DOHH2 (cell line): ENCODE measurements at regions not wholly inside any gene's neighbourhood (a gene's known extent, or its start where the extent isn't known, plus 50 kb on each side); places are given as distances from the start of the nearest gene placed in this dataset.

Experiments used
- H3F3A ChIP-seq: fragments of 200-600 bp; sonication (generic), shearing (Covaris generic); 2 replicates; pipeline ENCODE4 v1.6.0; 2016; ENCODE audit warnings: antibody characterized with exemption, mild to moderate bottlenecking; ENCODE audit not compliant: control insufficient read depth, insufficient read depth
- H3K27ac ChIP-seq: fragments of 200-600 bp; sonication (generic); 2 replicates; pipeline ENCODE4 v1.5.1; 2014; ENCODE audit warnings: low read depth, mild to moderate bottlenecking, low read length, moderate library complexity
- H3K27me3 ChIP-seq: fragments of 200-600 bp; sonication (generic); 2 replicates; pipeline ENCODE4 v1.6.1; 2014; ENCODE audit warnings: mild to moderate bottlenecking, low read length, mixed read lengths; ENCODE audit not compliant: control insufficient read depth
- H3K36me3 ChIP-seq: fragments of 200-600 bp; sonication (generic); 2 replicates; pipeline ENCODE4 v1.6.1; 2014; ENCODE audit warnings: mild to moderate bottlenecking, low read length, moderate library complexity, mixed read lengths; ENCODE audit not compliant: control insufficient read depth
- H3K4me1 ChIP-seq: fragments of 200-600 bp; sonication (generic); 2 replicates; pipeline ENCODE4 v1.6.1; 2014; ENCODE audit warnings: mild to moderate bottlenecking, low read length, mixed read lengths; ENCODE audit not compliant: control insufficient read depth
- H3K4me2 ChIP-seq: fragments of 200-600 bp; sonication (generic); 2 replicates; pipeline ENCODE4 v1.6.0; 2014; ENCODE audit warnings: mild to moderate bottlenecking, low read length, moderate library complexity
- H3K4me3 ChIP-seq: fragments of 200-600 bp; sonication (generic); 2 replicates; pipeline ENCODE4 v1.5.1; 2014; ENCODE audit warnings: mild to moderate bottlenecking, low read length, mixed read lengths
- H3K79me2 ChIP-seq: fragments of 200-600 bp; sonication (generic); 2 replicates; pipeline ENCODE4 v1.6.1; 2014; ENCODE audit warnings: mild to moderate bottlenecking, low read length, mixed read lengths; ENCODE audit not compliant: control insufficient read depth
- H3K9me2 ChIP-seq: fragments of 200-600 bp; sonication (generic); replicated peaks from 2 replicates; pipeline ENCODE4 v1.6.1; 2014; ENCODE audit warnings: mild to moderate bottlenecking, low read length, mixed read lengths; ENCODE audit not compliant: control insufficient read depth
- H3K9me3 ChIP-seq: fragments of 200-600 bp; sonication (generic); 2 replicates; pipeline ENCODE4 v1.6.1; 2014; ENCODE audit warnings: antibody characterized with exemption, low read length, mixed read lengths; ENCODE audit not compliant: control insufficient read depth, insufficient read depth
- H4K20me1 ChIP-seq: fragments of 200-600 bp; sonication (generic); 2 replicates; pipeline ENCODE4 v1.6.0; 2014; ENCODE audit warnings: low read depth, mild to moderate bottlenecking, antibody characterized with exemption, low read length, moderate library complexity; ENCODE audit not compliant: control insufficient read depth, insufficient read depth
- EZH2phosphoT487 ChIP-seq: fragments of 200-600 bp; sonication (generic); IDR thresholded peaks from 2 replicates; pipeline ENCODE4 v1.6.1; 2017; ENCODE audit warnings: borderline replicate concordance, mild to moderate bottlenecking, antibody characterized with exemption, low read length, moderate library complexity, mixed read lengths
- TF ChIP-seq, protein P1 (sequence below): fragments of 200-600 bp; sonication (generic); IDR thresholded peaks from one replicate; pipeline ENCODE4 v1.5.1; 2014; ENCODE audit warnings: antibody characterized with exemption, mild to moderate bottlenecking, low read depth, low read length; ENCODE audit not compliant: poor library complexity, severe bottlenecking

DNA sequence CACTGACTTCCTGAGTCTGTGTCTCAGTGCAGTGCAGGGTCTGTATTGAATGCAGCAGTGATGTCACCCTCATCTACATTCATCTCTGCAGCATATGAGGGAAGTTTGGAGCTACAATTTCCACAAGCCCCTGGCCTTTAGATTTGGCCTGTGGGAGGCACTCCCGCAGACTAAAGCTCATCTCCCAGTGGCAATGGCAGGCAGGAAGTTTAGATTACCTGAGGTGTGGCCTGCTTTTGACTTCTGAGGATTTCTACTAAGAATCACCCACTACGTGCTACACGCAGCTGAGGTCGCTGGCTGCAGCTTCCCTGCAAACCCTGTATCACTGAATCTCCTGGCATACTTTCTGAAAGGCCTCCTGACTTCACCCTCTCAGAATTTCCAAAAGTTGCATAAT is 202.2 kb upstream of the PRKD1 start:
- H3K27me3 ChIP-seq: no peaks in the 10 kb centered on the region
- H3K4me3 ChIP-seq: no peak overlapping the region
- no peaks in the 10 kb centered on the region for H3K4me1 ChIP-seq
- no peaks in the 10 kb centered on the region for H3K9me3 ChIP-seq
- no peaks in the 10 kb centered on the region for H3F3A ChIP-seq
- H3K27ac ChIP-seq: no peak overlapping the region
- no peaks in the 10 kb centered on the region for H3K79me2 ChIP-seq
- no peaks in the 10 kb centered on the region for H3K36me3 ChIP-seq
- TF ChIP-seq, protein P1, sequence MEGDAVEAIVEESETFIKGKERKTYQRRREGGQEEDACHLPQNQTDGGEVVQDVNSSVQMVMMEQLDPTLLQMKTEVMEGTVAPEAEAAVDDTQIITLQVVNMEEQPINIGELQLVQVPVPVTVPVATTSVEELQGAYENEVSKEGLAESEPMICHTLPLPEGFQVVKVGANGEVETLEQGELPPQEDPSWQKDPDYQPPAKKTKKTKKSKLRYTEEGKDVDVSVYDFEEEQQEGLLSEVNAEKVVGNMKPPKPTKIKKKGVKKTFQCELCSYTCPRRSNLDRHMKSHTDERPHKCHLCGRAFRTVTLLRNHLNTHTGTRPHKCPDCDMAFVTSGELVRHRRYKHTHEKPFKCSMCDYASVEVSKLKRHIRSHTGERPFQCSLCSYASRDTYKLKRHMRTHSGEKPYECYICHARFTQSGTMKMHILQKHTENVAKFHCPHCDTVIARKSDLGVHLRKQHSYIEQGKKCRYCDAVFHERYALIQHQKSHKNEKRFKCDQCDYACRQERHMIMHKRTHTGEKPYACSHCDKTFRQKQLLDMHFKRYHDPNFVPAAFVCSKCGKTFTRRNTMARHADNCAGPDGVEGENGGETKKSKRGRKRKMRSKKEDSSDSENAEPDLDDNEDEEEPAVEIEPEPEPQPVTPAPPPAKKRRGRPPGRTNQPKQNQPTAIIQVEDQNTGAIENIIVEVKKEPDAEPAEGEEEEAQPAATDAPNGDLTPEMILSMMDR: no peak
- no peak for TF ChIP-seq EZH2phosphoT487
- H3K4me2 ChIP-seq: no peak overlapping the region
- no peaks in the 10 kb centered on the region for H4K20me1 ChIP-seq
- H3K9me2 ChIP-seq: no peaks in the 10 kb centered on the region

DNA sequence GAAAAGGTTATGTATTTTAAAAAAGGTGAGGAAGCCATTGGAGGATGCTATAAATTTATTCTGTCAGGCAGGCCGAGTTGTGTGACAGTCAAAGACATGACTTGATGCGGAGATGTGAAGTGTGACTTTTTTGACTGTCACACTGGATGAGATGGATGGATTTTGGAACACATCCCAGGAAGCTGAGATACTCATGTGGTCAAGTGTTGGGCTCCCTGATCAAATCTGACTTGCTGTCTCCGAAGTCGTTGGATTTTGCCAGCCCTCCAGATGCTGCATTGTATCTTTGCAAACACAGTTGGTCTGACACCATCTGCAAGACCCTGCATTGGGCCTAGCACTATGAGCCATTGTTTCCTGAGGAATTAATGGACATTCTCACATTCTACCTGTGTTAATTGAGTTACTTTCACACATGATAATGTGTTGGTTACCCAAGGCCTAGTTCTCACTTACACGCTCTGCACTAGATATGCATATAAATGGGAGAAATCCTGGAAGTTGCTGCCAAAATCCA is 204.0 kb upstream of the PRKD1 start:
- no peaks in the 10 kb centered on the region for H4K20me1 ChIP-seq
- H3K27me3 ChIP-seq: no peaks in the 10 kb centered on the region
- H3K4me2 ChIP-seq: no peak overlapping the region
- H3K9me2 ChIP-seq: no peaks in the 10 kb centered on the region
- TF ChIP-seq, protein P1: no peak
- no peak for TF ChIP-seq EZH2phosphoT487
- H3K79me2 ChIP-seq: no peaks in the 10 kb centered on the region
- no peak overlapping the region for H3K27ac ChIP-seq
- no peak overlapping the region for H3K4me3 ChIP-seq
- H3K4me1 ChIP-seq: no peaks in the 10 kb centered on the region
- no peaks in the 10 kb centered on the region for H3F3A ChIP-seq
- H3K36me3 ChIP-seq: no peaks in the 10 kb centered on the region
- H3K9me3 ChIP-seq: no peaks in the 10 kb centered on the region; the same call in 1 of the 2 replicates

DNA sequence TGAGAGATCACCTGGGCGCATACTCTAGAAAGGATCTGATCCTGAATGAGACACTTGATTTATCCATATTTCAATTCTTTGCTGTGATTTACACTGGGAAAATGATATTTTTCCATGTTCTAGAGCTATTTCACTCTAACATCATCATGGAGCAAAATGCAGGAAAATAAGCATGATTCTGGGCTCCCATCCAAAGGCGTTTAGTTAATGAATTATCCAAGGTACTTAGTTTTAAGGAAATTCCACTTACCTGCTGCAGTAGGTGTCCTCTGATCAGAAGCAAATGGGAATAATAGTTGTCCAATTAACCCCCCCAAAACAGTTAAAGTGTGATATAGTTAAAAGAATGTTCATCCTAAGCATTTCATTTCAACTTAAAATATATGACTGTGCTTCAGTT is 204.5 kb upstream of the PRKD1 start:
- Histone ChIP-seq H3K27ac (no peak overlapping the region), H3K4me3 (no peak overlapping the region), H4K20me1 (no peaks in the 10 kb centered on the region), H3K9me2 (no peaks in the 10 kb centered on the region), H3K4me1 (no peaks in the 10 kb centered on the region), H3K4me2 (no peak overlapping the region), H3K9me3 (no peaks in the 10 kb centered on the region; the same call in 1 of the 2 replicates), H3K79me2 (no peaks in the 10 kb centered on the region), H3F3A (no peaks in the 10 kb centered on the region), H3K36me3 (no peaks in the 10 kb centered on the region), H3K27me3 (no peaks in the 10 kb centered on the region)
- TF ChIP-seq EZH2phosphoT487: no peak
- TF ChIP-seq, protein P1: no peak
